HG03045 (cell line): ENCODE measurements at regions not wholly inside any gene's neighbourhood (a gene's known extent, or its start where the extent isn't known, plus 50 kb on each side); places are given as distances from the start of the nearest gene placed in this dataset.

ENCODE experiments used
- ATAC-seq: cut with Tn5 transposase; IDR thresholded peaks from one replicate; pipeline ENCODE4 v1.9.1; 2021; ENCODE audit warnings: mild to moderate bottlenecking, moderate library complexity; ENCODE audit not compliant: unreplicated experiment

- no peak for ATAC-seq
Measured at GRCh38 chr2:181114021-181114420, 133.6 kb downstream of the UBE2E3 start.

DNA sequence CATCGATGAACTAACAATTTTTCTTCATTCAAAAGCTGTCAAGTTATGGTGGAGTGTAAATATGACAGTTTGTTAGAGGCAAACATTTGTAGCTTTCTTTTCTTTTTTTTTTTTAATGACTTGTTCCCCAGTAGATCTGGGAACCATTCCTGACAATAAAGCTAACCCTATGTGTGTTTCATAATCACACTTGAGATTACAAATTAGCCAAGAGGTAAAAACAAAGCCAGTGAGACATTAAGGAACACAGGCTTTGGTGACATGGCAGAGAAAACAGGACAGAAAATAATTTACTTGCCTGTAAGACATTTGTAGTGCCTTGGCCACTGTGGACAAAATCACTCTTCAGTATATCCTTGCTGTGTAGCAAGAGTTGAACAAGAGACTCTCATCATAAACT, 135.9 kb downstream of the UBE2E3 start:
- no peak for ATAC-seq

DNA sequence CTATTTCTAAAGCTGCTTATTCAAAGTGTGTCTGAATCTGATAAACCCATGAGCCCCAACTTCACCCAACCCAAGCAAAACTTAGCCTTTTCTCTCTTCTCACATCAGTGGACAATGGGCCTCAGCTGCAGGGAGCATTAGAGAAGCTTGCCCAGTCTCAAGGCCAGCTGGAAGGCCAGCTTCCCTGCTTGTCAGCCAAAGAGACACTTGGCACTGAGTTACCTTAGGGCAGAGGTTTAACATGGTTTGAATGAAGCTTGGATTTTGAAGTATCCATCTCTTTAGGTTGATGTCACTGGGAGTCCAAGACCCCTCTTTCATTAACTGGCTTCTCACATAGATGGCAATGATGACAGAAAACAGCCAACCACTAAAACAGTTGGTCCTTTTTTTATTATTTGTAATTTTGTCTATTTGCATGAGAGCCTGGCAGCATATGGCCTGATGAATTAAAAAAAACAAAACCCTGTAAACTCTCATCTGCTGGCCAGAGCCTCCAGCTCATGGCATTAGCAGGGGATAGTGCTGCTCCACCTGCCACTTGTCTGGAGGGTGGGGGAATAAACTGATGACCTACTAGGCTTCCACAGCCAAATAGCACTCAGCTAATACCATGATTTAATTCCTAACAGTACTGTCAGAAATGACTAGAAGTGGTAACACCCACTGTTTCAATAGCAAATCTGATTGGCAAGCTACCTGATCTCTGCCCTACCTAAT, 137.0 kb downstream of the UBE2E3 start:
- no peak for ATAC-seq

DNA sequence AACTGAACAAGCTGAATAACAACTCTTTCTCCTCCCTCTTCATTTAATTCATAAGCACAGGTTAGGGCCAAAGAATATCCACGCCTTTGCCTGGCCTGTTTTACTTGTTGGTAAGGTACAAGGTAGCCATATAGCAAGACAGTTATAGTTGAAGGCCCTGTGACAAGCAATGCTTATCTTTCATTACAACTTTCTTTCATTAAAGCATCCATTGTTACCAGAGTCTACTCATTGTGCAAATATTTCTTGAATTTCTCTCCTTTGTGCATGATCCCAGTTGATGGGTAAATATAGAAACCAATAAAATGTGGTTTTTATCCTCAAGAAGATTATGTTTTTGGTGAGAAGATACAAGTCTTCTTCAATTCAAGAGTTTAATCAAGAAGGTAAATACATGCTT, 140.2 kb downstream of the UBE2E3 start:
- no peak for ATAC-seq

- no peak for ATAC-seq
Measured at GRCh38 chr2:181121996-181122395, 141.6 kb downstream of the UBE2E3 start.

DNA sequence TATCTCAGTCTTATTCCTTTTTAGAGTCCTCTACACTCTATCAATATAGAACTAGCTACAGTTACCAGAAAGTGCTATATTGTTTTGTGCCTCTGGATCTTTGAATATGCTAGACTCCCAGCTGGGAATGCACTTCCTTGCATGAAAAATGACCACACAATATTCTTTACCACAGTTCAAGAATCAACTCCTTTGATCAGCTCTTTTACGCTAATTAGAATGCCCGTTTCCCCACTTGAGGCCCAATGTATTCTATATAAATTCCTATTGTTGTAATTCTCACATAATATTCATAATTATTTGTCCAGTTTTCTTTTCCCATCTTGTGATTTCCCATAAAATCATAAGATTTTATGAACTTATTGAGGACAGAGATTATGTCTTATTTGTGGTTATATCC, 142.2 kb downstream of the UBE2E3 start:
- ATAC-seq: no peak

GRCh38 chr2:181123798-181124231, 143.4 kb downstream of the UBE2E3 start:
- ATAC-seq: peak; percentile 88

DNA sequence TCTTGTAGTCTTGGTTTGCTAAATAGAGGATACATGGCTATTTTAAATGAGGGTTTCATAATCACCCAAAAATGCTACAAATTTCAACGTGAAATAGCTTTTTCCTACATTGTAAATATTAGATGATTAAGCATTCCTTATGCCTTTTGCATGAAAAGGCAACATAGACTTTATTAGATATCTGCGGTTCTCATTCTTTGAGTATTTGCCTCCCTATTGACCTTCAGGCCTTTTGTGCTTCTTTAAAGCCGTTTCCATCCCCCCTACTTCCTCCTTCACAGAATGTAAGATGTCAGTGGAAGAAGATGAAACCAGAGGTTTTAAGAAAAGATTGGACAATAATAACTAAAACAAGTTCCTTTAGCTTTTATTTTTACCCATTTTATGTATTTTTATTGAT, 144.1 kb downstream of the UBE2E3 start:
- no peak for ATAC-seq

- no peak for ATAC-seq
Measured at GRCh38 chr2:181125359-181125758, 145.0 kb downstream of the UBE2E3 start.

- no peak for ATAC-seq
Measured at GRCh38 chr2:181126311-181126868, 146.0 kb downstream of the UBE2E3 start.

GRCh38 chr2:181128199-181128598, 147.8 kb downstream of the UBE2E3 start:
- peak; percentile 64 for ATAC-seq

DNA sequence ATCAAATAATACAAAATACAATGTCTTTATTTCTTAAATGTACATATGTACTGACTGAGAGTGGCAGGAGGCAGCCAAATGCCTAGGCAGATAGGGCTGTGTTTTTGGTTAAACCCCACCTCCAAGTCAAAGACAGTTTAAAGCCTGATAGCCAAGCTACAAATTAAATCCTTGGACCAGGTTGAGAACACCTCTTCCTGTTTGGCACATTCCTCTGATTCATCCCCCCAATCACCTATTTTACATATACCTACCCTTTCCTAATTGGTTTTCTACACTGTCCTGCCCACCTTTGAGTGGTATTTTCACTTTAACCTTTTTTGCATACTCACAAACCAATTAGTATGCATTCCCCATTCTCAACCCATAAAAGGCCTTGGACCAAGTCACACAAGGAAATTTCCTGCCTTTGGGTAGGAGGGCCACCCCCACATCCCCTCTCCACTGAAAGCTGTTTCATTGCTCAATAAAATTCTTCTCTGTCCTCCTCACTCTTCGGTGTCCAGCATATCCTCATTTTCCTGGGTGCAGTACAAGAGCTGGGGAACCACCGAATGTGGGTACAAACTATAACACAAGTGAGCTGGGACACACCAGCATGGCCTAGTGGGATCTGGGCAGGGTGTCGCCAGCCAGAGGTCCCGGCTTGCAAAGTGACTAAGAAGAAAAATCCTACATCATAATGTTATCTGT, 149.1 kb downstream of the UBE2E3 start:
- ATAC-seq: no peak

- no peak for ATAC-seq
Measured at GRCh38 chr2:181130686-181131085, 150.3 kb downstream of the UBE2E3 start.

DNA sequence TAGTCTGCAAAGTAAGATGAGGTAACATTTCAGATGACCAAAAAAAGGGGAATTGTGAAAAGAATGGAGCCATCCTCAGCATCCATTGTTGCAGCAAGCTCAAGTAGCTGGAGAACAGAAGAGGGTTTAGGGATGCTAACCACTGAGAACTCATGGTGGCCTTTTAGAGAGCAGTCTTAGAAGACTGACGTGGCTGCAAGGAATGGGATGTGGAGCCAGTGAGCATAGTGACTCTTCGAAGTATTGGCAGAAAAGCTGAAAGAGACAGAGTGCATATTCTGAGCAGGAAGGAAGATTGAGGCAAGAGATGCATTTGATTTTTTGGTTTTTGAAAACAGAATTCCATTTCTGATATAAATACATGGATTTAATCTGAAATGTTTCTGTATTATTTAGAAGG, 151.2 kb downstream of the UBE2E3 start:
- no peak for ATAC-seq

DNA sequence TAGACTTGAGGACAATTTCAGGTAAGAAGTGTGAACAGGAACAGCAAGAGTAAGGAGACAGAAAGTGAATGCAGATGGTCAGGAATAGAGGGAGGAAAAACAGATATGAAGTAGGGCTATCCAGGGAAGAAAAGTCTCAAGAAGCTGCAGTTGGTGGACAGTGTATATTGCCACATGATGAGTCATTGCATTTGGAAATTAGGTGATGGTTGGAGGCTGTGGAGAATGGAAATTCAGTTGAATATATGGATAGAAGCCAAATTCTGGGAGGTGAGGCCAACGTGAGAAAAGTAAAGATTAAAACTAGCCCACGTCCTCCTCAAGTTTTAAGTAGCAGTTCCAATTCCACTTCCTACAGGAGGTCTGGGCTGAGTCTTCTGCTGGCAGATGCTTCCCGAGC, 158.4 kb downstream of the UBE2E3 start:
- ATAC-seq: no peak

DNA sequence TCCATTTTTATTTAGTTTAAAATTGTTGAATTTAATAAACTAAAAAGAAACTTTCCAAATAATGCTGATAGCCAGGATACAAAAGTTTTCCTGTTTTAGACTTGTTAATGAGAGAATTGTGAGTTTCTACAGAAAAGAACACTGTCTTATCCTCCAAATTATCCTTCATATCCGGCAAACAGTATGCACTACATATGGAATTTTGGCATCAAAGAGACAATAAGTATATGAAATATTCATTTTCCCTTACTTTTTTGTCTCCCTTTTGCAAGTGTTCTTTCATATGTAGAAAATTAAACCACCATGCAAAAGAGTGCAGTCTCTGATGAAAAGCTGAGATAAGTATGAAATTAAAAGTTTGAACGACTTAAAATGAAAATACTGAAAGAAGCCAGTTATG, 159.4 kb downstream of the UBE2E3 start:
- no peak for ATAC-seq

- no peak for ATAC-seq
Measured at GRCh38 chr2:181140414-181140813, 160.0 kb downstream of the UBE2E3 start.

GRCh38 chr2:181140928-181141327, 160.5 kb downstream of the UBE2E3 start:
- no peak for ATAC-seq

DNA sequence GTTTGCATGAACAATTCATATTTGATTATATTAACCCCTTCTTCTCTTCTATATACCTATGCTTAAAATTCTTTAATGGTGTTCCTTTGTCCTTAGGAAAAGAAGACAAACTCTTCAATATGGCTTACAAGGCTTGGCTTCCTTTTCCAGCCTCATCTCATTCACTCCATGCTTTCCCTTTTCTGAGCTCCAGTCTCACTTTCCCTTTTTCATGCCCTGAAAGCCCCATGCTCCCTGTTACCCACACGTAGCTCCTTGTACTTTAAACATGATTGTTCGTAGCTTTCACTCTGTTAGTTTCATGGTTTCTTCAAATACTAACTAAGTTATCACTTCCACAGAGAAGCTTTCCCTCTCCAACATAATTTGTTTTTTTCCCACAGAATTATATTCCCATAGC, 161.3 kb downstream of the UBE2E3 start:
- no peak for ATAC-seq

DNA sequence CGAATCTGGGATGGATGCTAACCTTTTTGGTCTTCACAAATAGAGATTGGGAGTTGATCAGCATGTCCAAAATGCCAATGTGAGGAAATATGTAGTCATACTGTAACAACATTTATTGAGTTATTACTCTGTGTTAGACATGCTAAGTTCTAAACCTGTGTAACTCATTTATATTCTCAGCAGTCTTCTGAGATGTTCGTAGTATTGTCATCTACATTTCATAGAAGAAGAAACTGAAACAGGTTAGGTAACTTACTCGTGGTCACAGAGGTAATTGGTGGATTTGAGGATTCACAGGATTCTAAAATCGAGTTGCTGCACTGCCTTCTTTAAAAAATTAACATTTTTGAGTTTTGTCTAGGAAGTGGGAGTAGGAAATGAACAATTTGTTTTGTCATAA, 162.1 kb downstream of the UBE2E3 start:
- ATAC-seq: no peak

GRCh38 chr2:181143790-181144300, 163.4 kb downstream of the UBE2E3 start:
- no peak for ATAC-seq

- ATAC-seq: no peak
Measured at GRCh38 chr2:181145645-181146044, 165.2 kb downstream of the UBE2E3 start.
